ENCODE measurements at regions not wholly inside any gene's neighbourhood (a gene's known extent, or its start where the extent isn't known, plus 50 kb on each side); places are given as distances from the start of the nearest gene placed in this dataset.

- no peak for DNase-seq (ENCODE audit: low read depth in 2 of 2)
These were observed 147.7 kb upstream of the GLI2 start for GRCh38 chr2:120587997-120588336.

DNA sequence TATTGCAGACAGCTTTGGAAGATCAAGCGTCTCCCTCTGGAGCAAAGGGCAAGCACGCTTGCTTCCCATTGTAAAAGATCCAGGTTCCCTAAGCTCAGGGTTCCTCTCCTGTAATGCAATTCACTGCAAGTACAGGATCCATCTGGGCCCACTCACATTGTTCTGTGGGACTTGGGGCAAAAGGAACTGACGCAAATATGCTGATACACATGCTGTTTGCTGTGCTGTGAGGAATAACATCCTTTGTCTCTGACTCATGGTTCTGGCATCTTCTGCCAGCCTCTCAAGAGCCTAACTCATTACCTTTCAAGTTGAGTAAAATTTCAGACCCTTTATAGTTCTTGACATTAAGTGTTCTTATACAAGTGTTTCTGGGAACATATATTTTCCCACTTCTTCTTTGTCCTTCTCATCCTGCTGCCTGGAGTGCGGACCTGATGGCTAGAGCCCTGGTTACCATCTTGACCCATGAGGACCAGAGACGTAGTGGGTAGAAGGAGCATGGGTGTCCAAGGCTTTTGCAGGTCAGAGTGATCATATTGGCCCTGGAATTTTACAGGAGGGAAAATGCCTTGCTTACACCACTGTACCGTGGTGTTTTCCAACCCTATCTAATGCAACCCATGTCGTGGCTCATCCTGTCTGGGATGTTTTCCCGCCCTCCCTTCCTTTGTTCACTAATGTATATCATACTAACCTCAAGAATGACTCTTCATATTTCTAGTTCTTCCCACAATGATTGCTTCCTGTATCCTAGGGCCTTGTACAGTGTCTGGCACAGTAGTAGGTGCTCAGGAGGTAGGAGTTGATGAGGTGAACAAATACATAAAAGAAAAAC, 145.7 kb upstream of the GLI2 start:
- DNase-seq (ENCODE audit: low read depth in 2 of 2): no peak

DNA sequence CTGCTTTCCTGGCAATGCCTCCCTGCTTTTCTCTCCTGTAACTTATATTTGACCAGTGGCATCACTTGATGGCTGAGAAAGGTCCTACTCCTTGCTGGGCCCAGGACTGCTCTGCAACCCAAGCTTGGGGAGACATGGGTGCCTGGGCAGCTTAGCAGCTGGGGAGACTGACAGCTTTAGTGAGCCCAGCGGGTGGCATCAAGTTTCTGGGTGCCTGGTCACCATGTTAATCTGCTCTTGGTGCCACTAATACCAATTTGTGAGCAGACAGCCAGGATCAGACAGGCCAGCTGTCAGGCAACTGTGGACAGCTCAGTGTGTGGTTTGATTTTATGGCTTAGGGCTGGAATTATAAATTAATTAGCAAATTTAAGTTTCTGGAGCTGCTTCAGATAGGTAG, 144.8 kb upstream of the GLI2 start:
- DNase-seq (ENCODE audit: low read depth in 2 of 2): no peak

DNA sequence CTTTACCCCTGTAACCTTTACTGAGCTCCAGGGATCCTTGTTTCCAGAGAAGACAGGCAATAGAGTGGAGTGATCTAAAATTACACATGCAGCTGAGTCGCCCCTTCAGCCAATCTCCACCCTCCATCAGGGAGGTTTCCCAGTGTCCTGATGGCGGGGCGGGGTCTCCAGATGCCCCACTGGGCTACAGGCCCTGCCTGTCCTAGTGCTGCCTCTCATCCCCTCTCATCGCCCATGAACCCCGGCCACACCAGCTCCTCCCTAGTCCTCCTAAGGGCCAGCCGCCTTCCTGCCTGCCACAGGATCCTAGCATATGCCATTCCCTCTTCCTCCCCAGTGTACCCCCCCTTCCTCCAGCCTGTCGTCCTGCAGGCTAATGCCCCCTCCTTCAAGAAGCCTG, 144.1 kb upstream of the GLI2 start:
- DNase-seq (ENCODE audit: low read depth in 2 of 2): no peak

DNA sequence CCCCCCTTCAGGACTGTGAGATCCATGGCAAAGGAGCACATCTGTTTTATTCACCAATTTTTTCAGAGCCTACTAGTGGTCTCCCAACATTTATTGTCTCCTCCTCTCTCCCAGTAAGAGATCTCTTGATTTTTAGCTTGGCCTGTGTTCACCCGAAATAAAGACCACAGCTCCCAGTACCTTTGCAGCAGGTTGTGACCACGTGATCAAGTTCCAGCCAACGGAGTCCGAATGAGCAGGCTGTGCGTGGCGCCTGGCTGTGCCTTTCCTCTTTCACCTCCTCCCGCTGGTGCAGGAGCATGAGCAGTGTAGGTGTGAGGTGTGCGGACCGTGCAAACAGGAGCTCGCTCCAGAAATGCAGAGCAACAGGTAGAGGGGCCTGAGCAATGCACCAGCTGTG, 143.6 kb upstream of the GLI2 start:
- no peak for DNase-seq (ENCODE audit: low read depth in 2 of 2)

- no peak for DNase-seq (ENCODE audit: low read depth in 2 of 2)
These were observed 141.6 kb upstream of the GLI2 start for GRCh38 chr2:120593921-120594686.

GRCh38 chr2:120594856-120595685, 140.6 kb upstream of the GLI2 start:
- DNase-seq (ENCODE audit: low read depth in 2 of 2): no peak

DNA sequence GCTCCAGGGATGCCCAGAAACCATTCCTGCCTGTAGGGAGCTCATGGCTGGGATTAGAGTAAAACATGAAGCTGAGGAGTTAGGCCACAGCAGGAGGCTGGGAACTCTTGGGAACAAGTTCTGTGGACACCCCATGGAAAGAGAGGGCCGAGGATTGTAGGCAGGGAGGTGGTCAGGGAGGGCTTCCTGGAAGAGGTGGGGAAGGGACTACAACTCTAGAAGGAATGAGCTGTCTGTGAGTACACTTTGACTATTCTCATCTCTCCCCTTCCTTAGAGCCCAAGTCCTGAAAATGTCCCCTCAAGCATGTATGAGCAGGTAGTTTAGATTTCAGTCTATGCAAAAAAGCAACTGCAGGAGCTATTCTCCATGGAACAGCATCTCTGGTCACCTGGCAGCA, 139.9 kb upstream of the GLI2 start:
- no peak for DNase-seq (ENCODE audit: low read depth in 2 of 2)

DNA sequence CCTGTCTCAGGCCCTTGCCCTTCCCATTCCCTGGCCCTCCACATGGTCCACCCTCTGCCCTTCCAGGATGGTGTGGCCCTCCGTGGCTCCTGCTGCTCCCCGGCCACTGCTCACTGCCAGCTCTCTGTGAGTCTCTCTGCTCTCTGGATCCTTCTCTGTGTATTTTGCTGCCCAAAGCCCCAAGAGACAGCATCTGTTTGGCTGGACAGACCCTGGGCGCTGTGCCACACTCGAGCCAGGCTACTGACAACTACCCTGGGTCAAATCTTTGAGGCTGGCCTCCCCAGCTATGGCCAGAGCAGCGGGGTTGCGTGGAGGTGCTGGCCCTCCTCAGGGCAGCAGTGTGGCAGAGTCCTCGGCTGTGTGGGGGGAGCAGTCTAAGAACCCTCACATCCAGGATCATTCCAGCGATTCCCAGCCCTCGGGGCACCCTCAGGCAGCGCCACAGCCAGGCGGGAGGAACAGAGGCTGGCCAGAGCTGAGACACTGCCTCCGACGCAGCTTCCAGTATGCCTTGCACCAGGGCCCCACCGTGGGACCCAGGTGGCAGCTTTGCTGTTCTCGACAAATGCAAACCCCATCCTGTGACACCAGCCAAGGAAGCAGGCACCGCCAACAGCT, 139.4 kb upstream of the GLI2 start:
- DNase-seq (ENCODE audit: low read depth in 2 of 2): no peak

DNA sequence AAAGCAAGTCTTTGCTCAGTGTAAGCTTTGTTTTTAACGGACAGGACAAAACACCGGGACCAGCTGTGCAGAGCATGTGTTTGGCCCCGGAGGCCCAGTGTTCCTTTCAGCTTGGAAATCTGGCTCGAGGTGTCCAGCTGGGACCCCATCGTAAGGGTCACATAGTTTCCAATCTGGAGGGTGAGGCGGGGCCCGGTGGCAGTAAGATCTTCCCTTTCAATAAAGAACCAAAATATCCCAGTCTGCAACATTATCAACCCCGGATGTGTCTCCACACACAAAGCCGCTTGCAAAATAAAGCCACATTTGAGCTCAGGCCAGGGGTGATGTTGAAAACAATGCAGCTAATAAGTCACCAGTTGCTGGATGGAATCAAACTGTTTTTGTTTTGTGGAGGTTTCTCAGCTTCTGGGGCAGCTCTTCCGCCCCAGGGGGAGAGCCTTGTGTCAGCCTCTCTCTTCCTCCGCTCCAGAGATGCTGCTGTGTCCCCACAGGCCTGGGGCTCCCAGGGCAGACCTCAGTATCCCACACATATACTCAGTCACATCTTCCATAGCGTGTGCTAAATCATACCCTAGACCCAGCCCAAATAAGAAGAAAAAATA, 138.6 kb upstream of the GLI2 start:
- no peak for DNase-seq (ENCODE audit: low read depth in 2 of 2)

DNA sequence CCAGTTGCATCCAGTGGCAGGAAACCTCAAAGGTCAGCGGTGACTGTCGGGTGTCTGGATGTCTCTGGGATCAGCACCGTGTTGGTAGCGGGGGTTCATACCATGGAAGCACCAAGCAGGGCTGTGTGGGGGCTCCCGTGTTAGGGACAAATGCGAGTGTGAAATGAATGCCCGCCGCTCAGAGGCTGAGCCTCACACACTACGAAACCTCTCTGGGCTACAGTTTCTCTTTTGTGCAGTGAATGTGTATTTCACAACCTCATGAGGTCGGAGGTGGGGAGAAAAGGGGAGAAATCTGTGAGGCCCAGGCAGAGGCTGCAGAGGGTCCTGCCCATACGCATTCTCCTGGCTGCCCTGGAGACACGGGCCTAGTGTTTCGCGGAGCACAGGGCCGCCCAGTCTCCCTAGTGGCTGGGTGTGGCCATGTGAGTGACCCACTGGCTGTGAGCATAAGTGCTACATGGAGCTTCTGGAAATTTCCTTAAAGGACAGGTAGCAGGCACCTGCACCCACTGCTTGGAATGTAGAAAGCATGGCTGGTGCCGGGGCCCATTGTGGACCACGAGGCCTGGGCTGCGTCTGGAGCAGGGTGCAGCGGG, 138.0 kb upstream of the GLI2 start:
- DNase-seq (ENCODE audit: low read depth in 2 of 2): no peak

DNA sequence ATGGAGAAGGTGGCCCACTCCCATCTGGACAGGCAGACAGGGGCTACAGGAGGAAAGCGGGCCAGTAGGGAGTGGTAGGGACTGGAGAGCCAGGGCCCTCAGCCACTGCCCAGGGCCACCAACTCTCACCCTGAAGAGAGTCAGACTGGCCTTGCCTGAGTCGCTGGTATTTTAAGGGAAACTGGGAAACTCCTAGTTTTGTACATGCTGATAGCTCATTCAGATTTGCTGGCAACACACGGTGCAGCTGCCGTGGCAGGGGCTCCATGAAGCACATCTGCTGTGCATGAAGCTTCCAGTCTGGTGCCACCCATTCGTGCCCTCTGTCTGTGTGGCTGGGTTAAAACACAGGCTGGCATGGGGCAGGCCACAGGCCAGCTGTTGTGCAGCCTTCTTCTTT, 137.3 kb upstream of the GLI2 start:
- DNase-seq (ENCODE audit: low read depth in 2 of 2): no peak

GRCh38 chr2:120599072-120599471, 136.6 kb upstream of the GLI2 start:
- DNase-seq (ENCODE audit: low read depth in 2 of 2): no peak

GRCh38 chr2:120599656-120600055, 136.0 kb upstream of the GLI2 start:
- DNase-seq (ENCODE audit: low read depth in 2 of 2): no peak

DNA sequence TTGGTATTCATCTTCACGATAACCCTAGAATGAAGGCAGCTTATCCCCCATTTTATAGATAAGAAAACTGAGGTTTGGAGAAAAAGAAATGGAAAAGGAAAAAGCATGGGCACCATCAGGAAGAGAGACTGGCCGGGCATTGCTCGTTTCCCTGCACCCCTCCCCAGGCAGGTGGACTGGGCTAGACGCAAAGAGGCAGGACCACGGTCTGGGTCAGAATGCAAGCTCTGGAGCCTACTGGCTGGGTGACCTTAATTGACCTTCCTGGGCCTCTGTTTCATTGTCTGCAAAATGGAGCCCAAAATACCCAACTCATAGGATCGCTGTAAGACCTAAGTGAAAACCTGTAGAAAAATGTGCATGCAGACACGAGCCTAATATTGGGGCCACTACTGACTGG, 135.3 kb upstream of the GLI2 start:
- DNase-seq (ENCODE audit: low read depth in 2 of 2): no peak

GRCh38 chr2:120600786-120601185, 134.9 kb upstream of the GLI2 start:
- DNase-seq (ENCODE audit: low read depth in 2 of 2): no peak

DNA sequence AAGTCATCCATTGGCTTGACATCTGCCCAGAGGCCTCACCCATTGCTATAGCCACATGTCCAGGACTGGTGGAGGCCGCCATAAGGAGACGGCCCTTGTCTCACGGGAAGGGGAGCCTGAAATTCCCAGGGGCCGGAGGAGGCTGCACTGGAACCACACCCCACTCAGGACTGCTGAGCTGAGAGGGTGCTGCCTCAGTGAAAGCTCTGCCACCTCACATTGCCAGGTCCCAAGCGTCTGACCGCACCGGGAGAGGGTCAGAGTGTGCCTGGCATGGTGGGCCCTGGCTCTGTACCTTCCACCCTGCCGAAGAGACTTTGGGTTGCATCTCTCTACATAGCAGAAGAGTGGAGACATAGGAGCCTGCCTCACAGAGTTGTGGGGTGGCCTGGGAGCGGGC, 134.1 kb upstream of the GLI2 start:
- DNase-seq (ENCODE audit: low read depth in 2 of 2): no peak

DNA sequence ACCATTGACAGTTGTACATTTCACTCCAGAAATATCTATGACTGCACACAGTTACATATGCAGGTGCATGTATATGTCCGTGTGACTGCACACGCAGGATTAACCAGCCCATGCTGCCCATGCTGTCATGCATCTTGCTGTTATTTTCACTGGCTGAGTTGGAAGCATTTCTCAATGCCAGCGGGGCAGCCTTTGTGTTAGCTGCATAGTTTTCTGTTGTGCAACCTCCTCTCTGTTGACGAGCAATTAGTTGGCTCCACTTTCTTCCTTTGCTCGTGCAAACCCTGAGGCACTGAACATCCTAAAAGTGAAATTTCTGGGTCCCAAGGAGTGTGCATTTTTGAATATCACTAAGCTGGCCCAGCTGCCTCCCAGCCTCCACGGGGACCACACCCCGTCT, 133.4 kb upstream of the GLI2 start:
- no peak for DNase-seq (ENCODE audit: low read depth in 2 of 2)

DNA sequence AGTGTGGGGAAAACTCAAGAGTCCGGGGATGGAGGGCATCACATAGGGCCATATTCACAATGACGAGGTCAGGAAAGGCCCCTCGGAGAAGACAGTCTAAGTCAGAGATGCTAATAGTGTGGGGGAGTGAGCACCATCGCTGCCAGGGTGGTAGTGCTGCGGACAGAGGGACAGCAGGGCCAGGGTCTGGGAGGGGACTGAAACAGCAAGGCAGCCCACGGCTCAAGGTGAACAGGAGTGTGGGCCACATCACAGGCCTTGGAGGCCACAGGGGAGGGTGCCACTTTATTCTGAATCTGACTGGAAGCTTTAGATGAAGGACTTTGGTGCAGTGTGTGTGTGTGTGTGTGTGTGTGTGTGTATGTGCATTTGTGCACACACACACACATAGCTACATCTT, 130.9 kb upstream of the GLI2 start:
- DNase-seq (ENCODE audit: low read depth in 2 of 2): no peak

DNA sequence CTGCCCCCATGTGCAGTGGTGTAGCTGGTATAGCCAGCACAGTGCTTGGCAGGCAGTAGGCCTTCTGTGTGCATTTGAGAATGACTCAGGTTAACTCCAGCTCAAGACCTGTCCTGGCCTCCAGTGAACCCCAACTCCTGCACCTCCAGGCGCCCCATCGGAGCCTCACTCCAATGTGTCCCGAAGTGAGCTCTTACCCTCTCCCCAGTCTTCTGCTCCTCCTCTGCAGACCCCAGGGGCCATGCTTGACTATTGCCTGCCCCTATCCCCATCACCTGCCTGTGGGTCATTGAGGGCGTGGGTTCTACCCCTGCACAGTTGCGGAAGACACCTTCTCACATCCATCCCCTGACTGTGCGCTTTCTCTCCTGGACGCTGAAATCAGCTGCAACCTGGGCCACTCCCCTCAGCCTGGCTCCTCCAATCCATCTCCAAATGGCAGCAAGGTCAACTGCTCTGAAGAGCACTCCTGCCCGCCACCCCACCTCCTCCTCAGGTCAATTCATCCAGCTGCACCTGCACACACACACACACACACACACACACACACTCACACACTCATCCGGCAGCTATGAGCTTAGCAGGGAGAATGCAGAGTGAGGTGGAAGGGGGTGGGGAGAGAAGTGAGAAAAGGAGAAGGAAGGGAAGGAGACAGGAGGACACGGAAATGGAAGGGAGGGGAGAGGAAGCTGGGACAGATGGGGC, 130.3 kb upstream of the GLI2 start:
- no peak for DNase-seq (ENCODE audit: low read depth in 2 of 2)

- DNase-seq (ENCODE audit: low read depth in 2 of 2): no peak
These were observed 129.4 kb upstream of the GLI2 start for GRCh38 chr2:120606280-120606679.
